HG03280 (cell line): ENCODE measurements at regions not wholly inside any gene's neighbourhood (a gene's known extent, or its start where the extent isn't known, plus 50 kb on each side); places are given as distances from the start of the nearest gene placed in this dataset.

Experiments
- ATAC-seq: cut with Tn5 transposase; IDR thresholded peaks from one replicate; pipeline ENCODE4 v1.9.1; 2021; ENCODE audit warnings: mild to moderate bottlenecking, moderate library complexity; ENCODE audit not compliant: unreplicated experiment

DNA sequence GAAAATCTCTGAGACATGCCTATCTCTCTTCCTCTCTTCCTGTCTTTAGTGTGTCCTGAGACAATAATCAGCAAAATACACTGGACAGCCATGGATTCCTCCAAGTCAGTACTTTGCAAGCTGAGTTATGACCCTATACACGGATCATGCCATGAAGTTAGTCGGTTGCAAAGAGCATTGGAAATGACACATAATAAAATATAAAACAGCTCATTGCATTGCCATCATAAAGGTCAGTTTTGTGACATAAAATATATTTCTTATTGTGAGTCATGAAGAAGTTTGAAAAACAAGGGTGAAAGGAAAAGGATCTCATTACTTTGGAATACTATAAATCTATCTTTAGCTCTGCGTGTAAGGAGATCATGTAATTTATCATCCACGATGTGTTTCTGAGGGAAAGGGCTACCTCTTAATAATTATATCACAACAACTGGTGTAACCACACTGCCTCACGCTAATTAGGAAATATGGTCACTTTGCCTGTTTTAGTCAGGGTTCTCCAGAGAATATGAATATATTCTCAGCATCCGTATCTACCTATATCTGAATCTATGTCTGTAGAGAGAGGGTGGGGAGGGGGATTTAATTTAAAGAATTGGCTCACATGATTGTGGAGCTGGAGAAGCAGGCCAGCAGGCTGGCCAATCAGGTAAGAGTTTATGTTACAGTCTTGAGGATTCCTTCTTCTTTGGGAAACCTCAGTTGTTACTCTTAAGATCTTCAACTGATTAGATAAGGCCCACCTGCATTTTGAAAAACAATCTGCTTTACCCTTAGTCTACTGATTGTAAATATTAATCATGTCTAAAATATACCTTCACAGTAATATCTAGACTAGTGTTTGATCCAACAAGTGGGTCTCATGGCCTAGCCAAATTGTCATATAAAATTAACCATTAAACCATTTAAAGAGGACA lies 198.8 kb downstream of the FAT3 start:
- no peak for ATAC-seq

DNA sequence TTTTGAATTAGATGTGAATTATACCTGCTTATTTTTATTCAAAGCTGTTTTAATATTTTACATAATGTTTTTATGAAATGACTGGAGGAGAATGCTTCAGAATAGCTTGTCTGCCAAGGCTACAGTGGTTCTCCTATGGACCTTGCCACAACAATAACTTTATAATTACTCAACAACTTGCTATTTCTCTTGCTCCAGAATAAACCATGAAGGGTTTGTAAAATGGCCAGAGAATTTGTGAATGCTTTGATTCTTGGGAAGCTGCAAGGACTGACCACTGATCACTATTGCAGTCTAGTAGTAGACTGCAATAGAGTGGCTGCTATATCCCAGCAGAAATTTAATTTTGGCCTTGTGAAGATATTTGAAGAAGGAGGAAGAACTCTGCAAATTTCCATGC lies 199.7 kb downstream of the FAT3 start:
- ATAC-seq: no peak

DNA sequence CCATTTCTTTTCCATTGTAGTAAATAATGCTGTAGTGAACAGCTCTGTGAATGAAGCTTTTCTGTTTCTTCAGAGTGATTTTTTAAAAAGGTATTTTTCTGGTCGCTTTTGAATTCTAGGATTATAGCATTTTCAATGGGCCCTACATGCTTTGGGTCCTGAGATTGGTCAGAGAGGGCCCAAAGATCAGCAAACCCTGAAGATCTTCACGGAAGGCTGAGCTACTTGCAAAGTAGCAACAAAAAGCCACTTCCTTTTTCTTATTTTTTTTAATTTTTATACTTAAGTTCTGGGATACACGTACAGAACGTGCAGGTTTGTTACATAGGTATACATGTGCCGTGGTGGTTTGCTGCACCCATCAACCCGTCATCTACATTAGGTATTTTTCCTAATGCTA lies 200.5 kb downstream of the FAT3 start:
- no peak for ATAC-seq

DNA sequence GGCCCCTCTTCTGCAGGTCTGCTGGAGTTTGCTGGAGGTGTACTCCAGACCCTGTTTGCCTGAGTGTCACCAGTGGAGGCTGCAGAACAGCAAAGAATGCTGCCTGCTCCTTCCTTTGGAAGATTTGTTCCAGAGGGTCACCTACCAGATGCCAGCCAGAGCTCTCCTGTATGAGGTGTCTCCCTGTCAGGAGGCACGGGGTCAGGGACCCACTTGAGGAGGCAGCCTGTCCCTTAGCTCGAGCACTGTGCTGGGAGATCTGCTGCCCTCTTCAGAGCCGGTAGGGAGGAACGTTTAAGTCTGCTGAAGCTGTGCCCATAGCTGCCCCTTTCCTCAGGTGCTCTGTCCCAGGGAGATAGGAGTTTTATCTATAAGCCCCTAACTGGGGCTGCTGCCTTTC lies 207.9 kb downstream of the FAT3 start:
- ATAC-seq: no peak

DNA sequence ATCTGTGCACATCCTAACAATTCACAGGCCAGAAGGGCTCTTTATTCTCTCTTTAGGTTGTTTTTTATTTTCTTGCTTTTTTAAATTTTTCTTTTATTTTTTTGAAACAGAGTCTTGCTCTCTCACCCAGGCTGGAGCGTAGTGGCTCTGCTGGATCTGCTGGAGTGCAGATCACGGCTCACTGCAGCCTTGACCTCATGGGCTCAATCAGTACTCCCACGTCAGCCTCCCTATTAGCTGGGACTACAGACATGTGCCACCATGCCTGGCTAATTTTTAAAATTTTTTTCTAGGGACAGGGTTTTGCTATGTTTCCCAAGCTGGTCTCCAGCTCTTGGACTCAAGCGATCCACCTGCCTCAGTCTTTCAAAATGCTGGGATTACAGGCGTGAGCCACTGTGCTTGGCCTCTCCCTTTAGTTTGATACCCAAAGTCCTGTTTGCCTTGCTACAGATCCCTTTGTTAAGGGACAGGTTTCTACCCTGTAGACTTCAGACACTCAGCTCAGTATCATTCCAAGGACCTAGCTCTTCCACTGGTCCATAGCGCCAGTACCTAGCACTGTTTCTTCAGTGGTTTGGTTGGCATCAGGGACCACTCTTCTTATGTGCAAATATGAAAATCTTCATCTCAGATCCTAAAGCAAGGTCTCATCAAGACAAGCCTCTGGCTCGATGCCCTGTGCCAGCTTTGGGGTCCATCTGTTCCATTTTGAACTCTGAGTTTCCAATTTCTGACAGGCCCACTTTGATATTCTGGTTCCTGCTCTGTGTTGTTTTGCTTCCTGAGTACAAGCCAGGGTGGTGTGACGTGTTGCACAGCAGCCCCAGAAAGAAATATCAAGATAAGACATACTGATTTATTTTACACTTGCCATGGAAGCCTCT lies 211.7 kb downstream of the FAT3 start:
- ATAC-seq: no peak

DNA sequence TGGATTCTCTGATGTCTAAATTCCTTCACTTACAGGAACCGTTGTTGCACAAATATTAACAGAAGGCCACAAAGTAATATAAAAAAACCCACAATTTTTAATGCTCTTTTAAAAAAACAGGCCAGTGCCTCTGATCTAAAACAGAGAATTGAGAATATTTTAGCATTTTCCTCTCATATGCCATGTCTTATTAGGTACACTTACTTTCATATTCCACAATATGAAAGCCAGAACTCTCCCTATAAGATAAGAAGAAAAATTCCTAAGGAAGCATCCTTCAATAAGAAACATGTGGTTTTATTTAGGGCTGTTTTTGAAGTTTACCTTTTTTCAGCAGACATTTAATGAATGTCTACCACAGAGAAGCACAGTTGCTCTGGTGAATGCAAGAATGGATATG lies 214.5 kb downstream of the FAT3 start:
- ATAC-seq: no peak

DNA sequence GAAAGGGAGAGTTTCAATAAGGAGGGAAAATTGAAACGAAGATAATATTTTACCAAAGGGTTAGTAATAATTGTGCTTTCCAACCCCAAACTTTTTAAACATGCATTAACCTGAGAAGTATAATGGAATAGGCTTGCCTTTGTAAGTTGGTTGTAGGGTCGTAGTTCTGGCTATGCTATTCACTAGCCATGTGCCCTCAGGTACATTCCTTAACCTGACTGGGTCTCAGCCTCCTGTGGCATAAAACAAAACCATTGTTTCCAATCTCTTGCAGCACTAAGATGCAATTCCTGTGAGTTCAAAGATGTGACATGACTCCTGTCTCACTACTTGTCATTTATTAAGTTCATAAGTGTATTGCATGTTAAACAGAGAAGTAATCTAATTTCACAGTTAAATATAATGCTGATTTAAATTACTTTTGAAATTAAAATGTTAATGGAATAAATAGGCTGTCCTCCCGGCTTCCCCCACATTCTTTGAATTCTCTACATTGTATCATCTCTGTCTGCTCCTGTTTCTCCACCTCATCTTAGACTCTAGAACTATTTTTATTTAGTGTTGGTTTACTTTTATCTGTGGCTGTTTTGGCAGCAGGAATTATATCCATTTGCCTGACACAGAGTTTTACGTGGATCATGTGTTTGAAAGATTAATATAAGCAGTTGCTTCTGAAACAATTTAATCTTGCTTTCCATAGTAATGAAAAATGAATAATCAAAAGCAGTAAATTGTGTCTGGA lies 216.3 kb downstream of the FAT3 start:
- no peak for ATAC-seq

DNA sequence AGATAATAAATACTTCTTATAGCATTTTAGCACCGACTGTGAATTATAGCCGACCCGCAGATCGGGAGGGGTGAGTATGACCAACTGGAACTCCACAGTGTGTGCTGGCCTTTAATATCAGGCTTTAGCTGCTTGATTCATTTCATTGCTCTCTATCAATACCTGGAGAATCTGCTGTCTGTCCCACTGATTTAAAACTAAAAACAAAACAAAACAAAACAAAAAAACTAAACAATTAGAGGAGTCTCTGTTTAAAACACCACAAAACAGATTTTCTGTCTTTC lies 216.8 kb downstream of the FAT3 start:
- no peak for ATAC-seq

DNA sequence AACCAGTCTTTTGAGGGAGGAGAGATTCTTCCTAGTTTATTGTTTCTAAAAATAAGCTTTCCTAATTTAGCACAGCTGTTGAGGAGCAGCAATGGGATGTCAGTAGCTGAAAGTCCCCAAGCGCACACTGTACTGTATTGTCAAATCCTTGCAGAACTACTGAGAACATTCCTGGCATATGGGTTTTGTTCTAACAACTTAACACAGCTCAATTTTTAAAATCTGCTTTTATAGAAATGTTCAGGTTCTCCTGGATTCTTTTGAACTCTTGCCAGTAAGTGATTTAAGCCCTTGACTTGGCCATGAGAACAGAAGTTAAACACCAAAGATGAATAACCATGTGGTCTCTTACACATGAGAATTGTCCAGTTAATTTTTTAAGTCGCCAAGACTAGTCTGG lies 218.6 kb downstream of the FAT3 start:
- no peak for ATAC-seq

DNA sequence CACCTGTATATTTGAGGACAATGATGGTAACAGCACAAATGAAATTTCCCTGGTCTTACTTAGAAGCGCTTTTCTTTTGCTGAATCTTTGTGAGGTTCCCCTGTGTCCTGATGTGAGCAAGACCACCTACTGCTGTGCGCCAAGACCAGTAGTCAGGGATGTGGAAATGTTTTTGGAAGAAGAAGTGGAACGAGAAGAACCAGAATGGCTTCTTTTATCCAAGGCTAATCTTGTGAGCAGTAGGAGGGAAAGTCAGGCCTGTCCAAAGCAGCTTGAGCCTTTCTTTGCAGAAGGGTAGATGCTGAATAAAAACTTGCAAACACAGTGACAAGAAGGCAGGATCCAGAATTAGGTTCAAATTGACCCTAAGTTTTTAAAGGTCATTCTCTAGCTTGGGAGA lies 223.0 kb downstream of the FAT3 start:
- ATAC-seq: no peak

DNA sequence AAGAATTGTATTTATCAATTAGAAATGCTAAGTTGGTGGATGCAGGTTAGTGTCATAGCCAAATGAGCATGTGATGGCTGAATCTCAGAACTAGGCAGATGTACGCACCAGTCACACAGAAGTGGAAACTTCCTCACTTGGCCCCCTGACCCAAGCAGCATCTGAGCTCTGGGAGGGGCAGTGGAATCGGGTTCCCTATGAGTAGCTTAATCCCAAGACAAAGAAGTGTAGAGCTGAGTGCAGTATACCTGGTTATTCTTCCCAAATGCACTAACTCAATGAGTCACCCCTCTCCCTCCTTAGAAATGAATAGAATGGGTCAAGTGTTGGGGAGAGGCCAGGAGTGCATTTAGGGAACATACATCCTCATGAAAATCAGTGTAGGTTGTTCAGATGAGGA lies 224.6 kb downstream of the FAT3 start:
- ATAC-seq: no peak

DNA sequence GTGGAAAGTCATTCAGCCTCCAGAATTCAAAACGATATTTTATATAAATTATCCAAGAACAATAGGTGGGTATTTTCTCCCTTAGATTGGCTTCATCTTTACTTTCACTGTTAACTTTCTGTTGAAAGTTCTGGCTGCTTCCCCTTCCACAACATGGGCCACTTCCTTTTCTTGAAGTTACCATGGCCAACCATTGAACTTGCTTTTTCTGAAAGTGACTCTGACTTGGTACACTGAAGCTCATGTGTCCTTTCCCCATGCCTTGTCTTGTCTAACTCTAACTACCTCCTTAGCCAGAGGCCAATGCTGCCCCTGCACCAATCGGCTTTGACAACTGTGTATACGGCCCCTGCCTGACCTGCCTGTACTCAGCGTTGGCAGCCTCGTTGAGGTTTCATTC lies 225.2 kb downstream of the FAT3 start:
- no peak for ATAC-seq

DNA sequence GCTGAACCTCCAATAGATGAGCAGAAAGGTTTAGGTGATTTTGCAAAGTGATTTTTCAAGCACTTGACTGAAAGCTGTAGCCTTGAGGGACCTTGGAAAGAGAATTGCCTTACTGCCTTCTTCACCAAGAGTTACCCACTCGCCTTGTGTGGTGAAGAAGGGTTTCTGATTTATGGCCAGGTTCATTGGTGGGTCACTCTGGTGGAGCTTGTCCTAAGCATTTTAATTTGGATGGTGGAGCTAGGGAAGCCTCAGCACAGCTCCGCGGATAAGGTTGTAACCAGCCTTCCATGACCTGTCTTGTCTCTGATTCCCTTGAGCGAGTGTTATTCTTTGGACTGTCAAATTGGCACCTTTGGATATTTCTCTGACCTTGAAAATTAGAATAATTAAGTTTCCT lies 226.4 kb downstream of the FAT3 start:
- ATAC-seq: no peak

DNA sequence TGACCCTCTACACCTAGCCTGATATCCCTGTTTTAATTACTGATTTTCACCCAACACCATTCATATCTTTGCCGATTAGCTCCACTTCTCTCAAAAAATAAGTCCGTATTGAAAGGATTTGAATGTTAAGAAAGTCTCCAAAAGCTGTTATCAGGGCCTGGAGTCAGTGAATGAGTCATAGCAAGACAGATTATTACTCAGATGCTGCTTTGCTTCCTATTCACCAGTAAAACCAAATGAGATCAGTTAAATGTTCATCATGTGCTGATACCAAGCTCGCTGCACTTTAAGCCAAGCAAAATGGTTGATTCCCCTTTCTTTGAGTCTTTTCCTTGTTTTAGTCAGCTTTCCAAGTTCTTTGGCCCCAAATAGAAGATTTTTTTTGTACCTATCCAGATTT lies 228.4 kb downstream of the FAT3 start:
- ATAC-seq: no peak

DNA sequence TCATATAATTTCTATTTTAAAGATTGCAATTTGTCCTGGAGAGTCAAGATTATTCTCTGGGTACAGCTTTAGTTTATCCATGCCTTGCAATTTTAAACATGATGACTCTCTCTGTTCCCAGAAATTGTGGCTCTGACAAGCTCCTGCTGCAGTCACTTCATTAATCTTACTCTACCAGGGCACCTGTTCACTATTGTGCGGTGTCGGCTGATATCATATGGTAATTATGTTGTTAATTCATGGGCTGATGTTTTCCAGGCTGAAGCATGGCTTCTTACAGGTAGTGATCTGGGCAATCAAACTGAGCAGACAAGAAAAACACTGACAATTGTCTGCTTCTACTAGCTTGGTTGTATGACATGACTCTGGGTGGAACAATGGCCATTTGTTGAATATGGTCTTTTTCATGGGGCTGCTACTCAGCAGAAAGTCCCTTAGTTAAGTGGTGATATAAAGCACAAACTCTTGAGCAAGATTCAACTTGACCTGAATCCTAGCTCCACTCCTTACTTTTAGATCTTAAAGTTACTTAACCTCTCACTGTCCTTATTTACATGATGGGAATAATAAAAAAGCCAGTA lies 230.7 kb downstream of the FAT3 start:
- no peak for ATAC-seq

DNA sequence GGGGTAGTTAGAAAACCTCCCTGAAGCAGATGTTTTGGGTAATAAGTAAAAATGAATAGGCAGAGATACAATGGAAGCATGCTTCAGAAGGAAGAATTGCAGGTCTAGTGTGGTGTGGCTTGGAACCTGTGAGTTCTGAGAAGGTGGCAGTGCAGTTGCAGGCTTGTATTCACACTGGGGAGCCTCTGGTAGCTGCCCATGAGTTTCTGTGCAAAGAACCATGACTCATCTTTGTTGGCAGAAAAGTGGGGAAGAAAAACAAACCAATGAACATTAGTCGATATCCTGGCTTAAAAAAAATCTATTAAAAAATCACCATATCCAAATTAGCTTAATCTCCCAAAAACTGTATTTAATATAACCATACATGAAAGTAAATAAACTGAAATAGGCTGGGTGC lies 232.6 kb downstream of the FAT3 start:
- no peak for ATAC-seq

DNA sequence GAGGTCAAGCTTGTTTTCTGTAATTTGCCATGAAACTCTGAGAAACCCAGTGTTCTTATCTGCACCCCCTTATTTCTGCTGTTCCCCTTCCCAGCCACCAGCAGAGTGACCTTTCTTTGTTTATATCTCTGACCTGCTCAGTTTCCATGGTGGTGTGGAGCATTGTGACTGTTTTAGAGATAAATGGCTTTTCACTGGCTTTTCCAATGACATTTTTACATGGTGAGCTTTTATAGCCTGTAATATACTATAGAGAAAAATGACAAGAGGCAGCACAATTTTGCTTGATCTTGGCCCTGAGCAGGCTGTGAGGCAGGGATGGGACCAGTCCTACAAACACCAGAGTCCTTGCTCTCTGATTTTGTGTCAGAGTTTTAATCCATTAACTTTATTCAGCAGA lies 233.9 kb downstream of the FAT3 start:
- no peak for ATAC-seq

DNA sequence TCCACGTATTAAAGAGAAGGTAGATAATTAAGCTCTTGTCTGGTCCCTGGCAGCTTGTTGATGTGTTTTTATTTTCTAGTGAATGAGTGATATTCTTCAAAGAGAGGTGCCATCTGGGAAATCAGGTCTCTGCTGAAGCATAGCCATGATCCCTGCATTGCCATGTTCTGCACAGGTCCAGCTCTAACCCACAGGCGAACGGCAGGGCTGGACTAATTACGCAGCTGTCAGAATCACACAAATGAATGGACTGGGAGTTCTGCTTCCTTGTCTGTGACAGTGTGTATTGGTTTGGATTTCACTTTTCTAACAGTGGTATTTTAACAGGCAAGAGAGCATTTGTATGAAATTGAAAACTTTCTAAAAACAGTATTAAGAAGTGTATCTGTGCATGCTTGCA lies 235.6 kb downstream of the FAT3 start:
- no peak for ATAC-seq

DNA sequence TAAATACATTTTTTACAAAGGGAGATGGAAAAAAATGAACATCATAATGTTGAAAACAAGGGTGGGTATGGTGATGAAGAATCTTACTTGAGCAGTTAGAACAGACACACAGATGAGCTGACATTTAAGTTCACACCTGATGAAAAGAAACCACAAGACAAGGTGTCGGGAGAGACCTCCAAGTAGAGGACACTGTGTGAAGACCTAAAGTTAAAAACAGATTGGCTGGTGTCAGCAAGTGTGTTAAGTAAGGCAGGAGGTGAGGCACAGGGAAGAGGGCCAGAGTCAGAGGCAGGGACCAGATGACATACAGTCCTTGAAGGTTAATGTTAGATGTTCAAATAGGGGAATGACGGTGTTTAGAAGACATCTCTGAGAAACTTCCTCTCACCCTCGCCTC lies 236.8 kb downstream of the FAT3 start:
- no peak for ATAC-seq

DNA sequence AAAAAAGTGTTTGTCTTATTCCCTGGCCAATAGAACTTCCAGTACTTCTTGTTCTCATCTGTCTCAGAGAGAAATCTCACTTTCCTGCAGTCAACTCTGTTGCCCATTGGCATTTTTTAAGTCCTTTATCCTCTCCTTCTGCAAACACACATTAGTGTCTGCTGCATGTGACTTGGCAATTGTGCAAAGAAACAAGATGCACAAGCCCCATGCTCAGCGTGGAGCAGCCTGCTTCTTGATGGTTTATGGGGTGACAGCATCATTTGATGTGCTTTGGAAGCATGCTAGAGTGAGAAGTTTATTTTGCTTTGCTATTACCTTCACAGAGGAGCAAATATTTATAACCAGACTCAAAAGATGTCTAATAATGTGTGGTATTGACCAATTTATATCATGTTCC lies 238.2 kb downstream of the FAT3 start:
- ATAC-seq: no peak

DNA sequence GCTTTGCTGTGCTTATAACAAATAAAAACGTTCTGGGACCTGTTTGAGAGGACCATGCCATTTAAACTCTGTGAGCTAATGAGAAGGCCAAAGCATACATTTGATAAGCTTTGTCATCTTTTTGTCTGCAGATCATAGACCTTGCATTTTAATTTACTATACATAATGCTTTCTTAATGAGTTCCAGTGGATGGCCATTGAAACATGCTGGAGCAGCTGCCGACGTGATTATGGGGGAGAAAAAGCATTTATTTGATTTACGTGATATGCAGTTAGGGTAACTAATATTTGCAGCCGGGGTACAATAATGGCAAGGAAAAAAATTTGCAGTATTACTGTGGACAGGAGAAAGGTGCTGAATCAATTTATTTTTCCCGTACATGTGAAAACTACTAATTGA lies 240.2 kb downstream of the FAT3 start:
- ATAC-seq: no peak
